K562 (cell line): ENCODE measurements at regions not wholly inside any gene's neighbourhood (a gene's known extent, or its start where the extent isn't known, plus 50 kb on each side); places are given as distances from the start of the nearest gene placed in this dataset.

Experiments used
- ATAC-seq: fragments of 200-7000 bp; cut with Tn5 transposase; 3 replicates; pipeline ENCODE4 v1.9.1; 2020; ENCODE audit warnings: moderate library complexity
- BruUV-seq: library from RNA; stranded (reverse); fragments of 400-500 nt; replicated peaks from 2 replicates; lab custom pipeline; 2021; lab: Mats Ljungman, UMichigan
- CTCF ChIA-PET: fragments of 300-600 bp; formaldehyde crosslinking; extraction: SDS; loops from one replicate; lab custom pipeline; 2021; ENCODE audit warnings: low intra/inter-chr PET ratio; lab: Yijun Ruan, JAX
- POLR2A ChIA-PET: fragments of 300-600, 350-650 bp; sonication (Branson Sonifier 250); formaldehyde crosslinking; extraction: SDS; loops from one replicate; lab custom pipeline; 2021; ENCODE audit warnings: antibody characterized with exemption, inconsistent platforms; lab: Yijun Ruan, JAX
- DNase-seq, 4 experiments: peaks; one replicate each; pipeline versions ENCODE4 v3.0.0 to v3.0.0-alpha.2; 2011 to 2018; ENCODE audit warnings: low spot score in 3 of 4, mixed read lengths in 3 of 4; ENCODE audit errors: extremely low read depth in 1 of 4
- FAIRE-seq: peaks from 2 replicates; lab custom pipeline; 2011; peaks lifted over from hg19 to GRCh38; lab: Jason Lieb, UNC
- H2AFZ ChIP-seq: 2 replicates; pipeline ENCODE4 v1.6.0; 2011; ENCODE audit warnings: low read depth, low read length, control low read depth, inconsistent platforms
- H3K27ac ChIP-seq: fragments of 200-600 bp; 3 replicates; pipeline ENCODE4 v1.8.0; 2011; ENCODE audit warnings: low read depth, mild to moderate bottlenecking, control low read depth, inconsistent platforms, low read length, moderate library complexity, mixed read lengths; ENCODE audit errors: extremely low read depth
- H3K27me3 ChIP-seq, 2 experiments: fragments of 300-600 bp in 1 of 2; 2 replicates in 1 of 2; 3 replicates in 1 of 2; pipeline versions ENCODE4 v1.6.0 to v1.8.0; 2011; ENCODE audit warnings: inconsistent platforms in 2 of 2, low read length in 2 of 2, mild to moderate bottlenecking in 1 of 2, mixed read lengths in 1 of 2, moderate library complexity in 1 of 2; ENCODE audit not compliant: control insufficient read depth in 2 of 2, insufficient read depth in 2 of 2
- H3K36me3 ChIP-seq: fragments of 300-600 bp; 3 replicates; pipeline ENCODE4 v1.8.0; 2011; ENCODE audit warnings: mild to moderate bottlenecking, low read length, inconsistent platforms; ENCODE audit not compliant: control insufficient read depth, insufficient read depth
- H3K4me1 ChIP-seq, 2 experiments: fragments of 200-600 bp in 1 of 2; replicated peaks in 1 of 2; 2 replicates in 1 of 2; 3 replicates in 1 of 2; pipeline versions ENCODE4 v1.5.1 to v1.8.0; 2011; ENCODE audit warnings: inconsistent platforms in 2 of 2, low read length in 2 of 2, mild to moderate bottlenecking in 1 of 2, mixed read lengths in 1 of 2, moderate library complexity in 1 of 2; ENCODE audit not compliant: control insufficient read depth in 2 of 2, insufficient read depth in 2 of 2
- H3K4me2 ChIP-seq: 2 replicates; pipeline ENCODE4 v1.6.1; 2011; ENCODE audit warnings: low read length, control low read depth, inconsistent platforms, mixed read lengths; ENCODE audit not compliant: insufficient read depth
- H3K4me3 ChIP-seq: fragments of 200-600 bp; sonication (generic), shearing (Covaris generic); 2 replicates; pipeline ENCODE4 v1.5.1; 2016; ENCODE audit warnings: control low read depth, inconsistent platforms
- H3K79me2 ChIP-seq: fragments of 200-600 bp; 3 replicates; pipeline ENCODE4 v1.8.0; 2011; ENCODE audit warnings: low read length, inconsistent platforms; ENCODE audit not compliant: control insufficient read depth, insufficient read depth
- H3K9ac ChIP-seq, 2 experiments: 2 replicates each; pipeline versions ENCODE4 v1.6.0 to v1.6.1; 2011; ENCODE audit warnings: low read depth in 2 of 2, low read length in 2 of 2, control low read depth in 1 of 2, inconsistent platforms in 1 of 2, mild to moderate bottlenecking in 1 of 2, mixed read lengths in 1 of 2; ENCODE audit not compliant: insufficient read depth in 1 of 2
- H3K9me1 ChIP-seq: one replicate; pipeline ENCODE4 v1.6.0; 2011; ENCODE audit warnings: inconsistent platforms, mild to moderate bottlenecking, low read length, moderate library complexity; ENCODE audit not compliant: control insufficient read depth, insufficient read depth
- H3K9me3 ChIP-seq: replicated peaks from 2 replicates; pipeline ENCODE4 v1.5.1; 2011; ENCODE audit warnings: low read depth, low read length, inconsistent platforms; ENCODE audit not compliant: control insufficient read depth, insufficient read depth
- H4K20me1 ChIP-seq: replicated peaks from 2 replicates; pipeline ENCODE4 v1.6.1; 2011; ENCODE audit warnings: low read length, inconsistent platforms, mixed read lengths; ENCODE audit not compliant: control insufficient read depth, insufficient read depth
- ARID1B ChIP-seq: fragments of 450-650 bp; IDR thresholded peaks from 2 replicates; pipeline ENCODE4 v1.6.1; 2016; ENCODE audit warnings: antibody characterized with exemption, mild to moderate bottlenecking, inconsistent platforms
- ELK3 ChIP-seq: fragments of 450-650 bp; formaldehyde crosslinking; IDR thresholded peaks from 2 replicates; pipeline ENCODE4 v1.4.0; 2020; ENCODE audit warnings: mild to moderate bottlenecking
- GTF2A2 ChIP-seq: IDR thresholded peaks from 2 replicates; pipeline ENCODE4 v1.6.1; 2016; ENCODE audit warnings: mild to moderate bottlenecking, missing genetic modification characterization, missing compliant biosample characterization
- MCM3 ChIP-seq: fragments of 450-650 bp; IDR thresholded peaks from 2 replicates; pipeline ENCODE4 v1.6.1; 2016
- ZNF436 ChIP-seq: fragments of 250-450, 450-650 bp; sonication (Bioruptor Pico); formaldehyde crosslinking; IDR thresholded peaks from 2 replicates; pipeline ENCODE4 v1.7.0; 2020; ENCODE audit warnings: mild to moderate bottlenecking
- ZNF512 ChIP-seq: IDR thresholded peaks from 2 replicates; pipeline ENCODE4 v1.6.1; 2016; ENCODE audit warnings: missing genetic modification characterization, missing compliant biosample characterization
- ZNF830 ChIP-seq: fragments of 250-450 bp; sonication (Bioruptor Pico); IDR thresholded peaks from 2 replicates; pipeline ENCODE4 v1.5.0; 2021; ENCODE audit warnings: mild to moderate bottlenecking
- WGBS: fragments of 100-300 bp; shearing (Covaris generic); methylation state at CpG from one replicate; pipeline ENCODE4 v1.1.6; 2016; ENCODE audit warnings: low coverage, mixed read lengths; ENCODE audit not compliant: insufficient coverage; ENCODE audit errors: missing lambda C conversion rate; 5-methylcytosine and 5-hydroxymethylcytosine counted together
- in situ Hi-C: fragments of 300-500 bp; cut with MboI; formaldehyde crosslinking; loops from 4 replicates; pipeline ENCODE4 v1.15.0; 2018; ENCODE audit warnings: inconsistent platforms, mixed read lengths
- intact Hi-C: fragments of 100-400 bp; cut with micrococcal nuclease; formaldehyde crosslinking; loops from 2 replicates; pipeline ENCODE4 v1.14.2; 2022
- TF ChIP-seq, protein P1 (sequence below), 2 experiments: fragments of 450-650 bp; IDR thresholded peaks; 2 replicates each; pipeline ENCODE4 v1.6.1; 2016; ENCODE audit warnings: mild to moderate bottlenecking in 2 of 2, borderline replicate concordance in 1 of 2, low read depth in 1 of 2, moderate library complexity in 1 of 2
- TF ChIP-seq, protein P2 (sequence below): fragments of 250-450 bp; sonication (Bioruptor Pico); IDR thresholded peaks from 2 replicates; pipeline ENCODE4 v1.8.0; 2022; ENCODE audit warnings: moderate library complexity, mild to moderate bottlenecking, inconsistent platforms

GRCh38 chr4:136796953-136797352 is 735.3 kb downstream of the PCDH18 start (continued):
- TF ChIP-seq, protein P1, sequence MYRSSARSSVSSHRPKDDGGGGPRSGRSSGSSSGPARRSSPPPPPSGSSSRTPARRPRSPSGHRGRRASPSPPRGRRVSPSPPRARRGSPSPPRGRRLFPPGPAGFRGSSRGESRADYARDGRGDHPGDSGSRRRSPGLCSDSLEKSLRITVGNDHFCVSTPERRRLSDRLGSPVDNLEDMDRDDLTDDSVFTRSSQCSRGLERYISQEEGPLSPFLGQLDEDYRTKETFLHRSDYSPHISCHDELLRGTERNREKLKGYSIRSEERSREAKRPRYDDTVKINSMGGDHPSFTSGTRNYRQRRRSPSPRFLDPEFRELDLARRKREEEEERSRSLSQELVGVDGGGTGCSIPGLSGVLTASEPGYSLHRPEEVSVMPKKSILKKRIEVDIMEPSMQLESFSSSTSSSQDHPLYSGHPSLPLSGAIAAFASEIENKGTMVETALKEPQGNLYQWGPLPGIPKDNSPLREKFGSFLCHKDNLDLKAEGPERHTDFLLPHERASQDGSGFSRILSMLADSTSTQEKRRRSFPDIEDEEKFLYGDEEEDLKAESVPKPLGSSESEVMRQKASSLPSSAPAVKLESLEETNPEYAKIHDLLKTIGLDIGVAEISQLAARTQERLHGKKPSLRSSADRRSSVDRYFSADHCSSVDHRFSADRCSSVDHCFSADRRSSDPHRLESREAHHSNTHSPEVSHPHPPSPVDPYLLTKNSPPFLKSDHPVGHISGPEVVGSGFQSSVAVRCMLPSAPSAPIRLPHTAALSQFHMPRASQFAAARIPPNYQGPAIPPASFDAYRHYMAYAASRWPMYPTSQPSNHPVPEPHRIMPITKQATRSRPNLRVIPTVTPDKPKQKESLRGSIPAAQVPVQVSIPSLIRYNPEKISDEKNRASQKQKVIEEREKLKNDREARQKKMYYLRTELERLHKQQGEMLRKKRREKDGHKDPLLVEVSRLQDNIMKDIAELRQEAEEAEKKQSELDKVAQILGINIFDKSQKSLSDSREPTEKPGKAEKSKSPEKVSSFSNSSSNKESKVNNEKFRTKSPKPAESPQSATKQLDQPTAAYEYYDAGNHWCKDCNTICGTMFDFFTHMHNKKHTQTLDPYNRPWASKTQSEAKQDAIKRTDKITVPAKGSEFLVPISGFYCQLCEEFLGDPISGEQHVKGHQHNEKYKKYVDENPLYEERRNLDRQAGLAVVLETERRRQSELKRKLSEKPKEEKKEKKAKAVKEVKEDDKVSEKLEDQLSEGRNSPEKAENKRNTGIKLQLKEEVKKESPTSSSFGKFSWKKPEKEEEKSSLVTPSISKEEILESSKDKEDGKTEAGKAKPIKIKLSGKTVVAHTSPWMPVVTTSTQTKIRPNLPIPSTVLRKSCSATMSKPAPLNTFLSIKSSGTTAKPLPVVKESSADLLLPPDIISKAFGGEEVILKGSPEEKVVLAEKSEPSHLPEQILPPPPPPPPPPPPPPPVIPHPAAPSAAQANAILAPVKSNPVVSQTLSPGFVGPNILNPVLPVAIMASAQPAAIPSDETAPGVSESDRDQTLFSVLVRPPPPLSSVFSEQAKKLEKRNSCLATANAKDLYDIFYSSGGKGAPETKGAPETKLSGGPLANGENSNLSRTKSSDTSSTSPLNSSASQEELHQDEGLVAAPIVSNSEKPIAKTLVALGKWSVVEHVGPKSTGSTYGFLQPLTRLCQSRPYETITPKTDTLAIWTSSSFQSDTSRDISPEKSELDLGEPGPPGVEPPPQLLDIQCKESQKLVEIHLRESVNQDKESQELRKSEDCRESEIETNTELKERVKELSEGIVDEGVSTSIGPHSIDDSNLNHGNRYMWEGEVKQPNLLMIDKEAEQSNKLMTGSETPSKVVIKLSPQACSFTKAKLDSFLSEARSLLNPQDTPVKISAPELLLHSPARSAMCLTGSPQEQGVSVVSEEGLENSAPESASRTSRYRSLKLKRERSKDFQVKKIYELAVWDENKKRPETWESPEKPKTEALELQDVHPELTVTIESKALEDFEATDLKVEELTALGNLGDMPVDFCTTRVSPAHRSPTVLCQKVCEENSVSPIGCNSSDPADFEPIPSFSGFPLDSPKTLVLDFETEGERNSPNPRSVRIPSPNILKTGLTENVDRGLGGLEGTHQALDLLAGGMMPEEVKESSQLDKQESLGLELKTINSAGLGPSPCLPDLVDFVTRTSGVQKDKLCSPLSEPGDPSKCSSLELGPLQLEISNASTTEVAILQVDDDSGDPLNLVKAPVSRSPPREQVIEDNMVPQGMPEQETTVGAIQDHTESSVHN (IDR thresholded peaks at IDR 0.05; ENCODE audit: borderline replicate concordance in 1 of 2, low read depth in 1 of 2), result no peak
- TF ChIP-seq, all 486 proteins: peak for 0

DNA sequence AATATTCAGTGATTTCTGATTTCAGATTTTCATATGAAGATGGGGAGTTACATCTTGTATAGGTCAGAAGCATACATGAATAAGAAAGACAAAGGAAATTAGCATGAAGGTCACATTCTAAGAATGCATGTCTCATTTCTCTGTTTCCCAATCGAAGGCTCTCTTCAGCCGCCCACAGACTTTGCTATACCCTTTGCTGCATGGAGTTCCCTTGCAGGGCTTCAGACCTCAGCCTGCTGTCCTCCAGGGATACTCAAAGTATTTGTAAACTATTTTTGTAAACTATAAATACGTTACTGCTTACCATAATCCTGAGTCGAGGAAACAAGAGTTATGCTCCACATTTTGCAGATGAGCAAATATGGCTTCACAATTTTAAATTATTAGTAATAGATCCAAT is 738.4 kb downstream of the PCDH18 start:
- in situ Hi-C loops, result no loop called here
- H3K4me2 ChIP-seq, result no peak overlapping the region
- H3K4me1 ChIP-seq, result no peaks in the 10 kb centered on the region
- no peaks in the 10 kb centered on the region for H4K20me1 ChIP-seq
- ATAC-seq (no peak), FAIRE-seq (no peak), DNase-seq (no peak)
- ChIA-PET POLR2A (no interaction called here), CTCF (no interaction called here)
- WGBS, result 0% methylated on average over 4 of the region's 4 CpGs
- H3K9me3 ChIP-seq, result no peaks in the 10 kb centered on the region
- no peaks in the 10 kb centered on the region for H3K79me2 ChIP-seq
- H3K9ac ChIP-seq, result no peak overlapping the region
- no peaks in the 10 kb centered on the region for H3K36me3 ChIP-seq
- intact Hi-C loops, result no loop called here
- H3K27me3 ChIP-seq, result no peaks in the 10 kb centered on the region
- no TSS peak for BruUV-seq
- no peak overlapping the region for H3K4me3 ChIP-seq
- H2AFZ ChIP-seq, result no peak overlapping the region
- no peak overlapping the region for H3K27ac ChIP-seq
- no peaks in the 10 kb centered on the region for H3K9me1 ChIP-seq
- no peak for TF ChIP-seq ELK3
- no peak for TF ChIP-seq GTF2A2 (tag)
- no peak for TF ChIP-seq ZNF436
- no peak for TF ChIP-seq MCM3
- no peak for TF ChIP-seq ZNF512
- no peak for TF ChIP-seq ZNF830 (CRISPR knock-in tag)
- TF ChIP-seq, protein P2, sequence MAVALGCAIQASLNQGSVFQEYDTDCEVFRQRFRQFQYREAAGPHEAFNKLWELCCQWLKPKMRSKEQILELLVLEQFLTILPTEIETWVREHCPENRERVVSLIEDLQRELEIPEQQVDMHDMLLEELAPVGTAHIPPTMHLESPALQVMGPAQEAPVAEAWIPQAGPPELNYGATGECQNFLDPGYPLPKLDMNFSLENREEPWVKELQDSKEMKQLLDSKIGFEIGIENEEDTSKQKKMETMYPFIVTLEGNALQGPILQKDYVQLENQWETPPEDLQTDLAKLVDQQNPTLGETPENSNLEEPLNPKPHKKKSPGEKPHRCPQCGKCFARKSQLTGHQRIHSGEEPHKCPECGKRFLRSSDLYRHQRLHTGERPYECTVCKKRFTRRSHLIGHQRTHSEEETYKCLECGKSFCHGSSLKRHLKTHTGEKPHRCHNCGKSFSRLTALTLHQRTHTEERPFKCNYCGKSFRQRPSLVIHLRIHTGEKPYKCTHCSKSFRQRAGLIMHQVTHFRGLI (CRISPR knock-in tag), result no peak
- no peak for TF ChIP-seq ARID1B
